Lung microvascular endothelial cell (primary cell): ENCODE measurements at regions not wholly inside any gene's neighbourhood (a gene's known extent, or its start where the extent isn't known, plus 50 kb on each side); places are given as distances from the start of the nearest gene placed in this dataset.

Source experiments
- DNase-seq, 2 donors: peaks; one replicate each; pipeline versions ENCODE4 v3.0.0 to v3.0.0-alpha.2; 2010; ENCODE audit warnings: low read depth in 2 of 2

DNA sequence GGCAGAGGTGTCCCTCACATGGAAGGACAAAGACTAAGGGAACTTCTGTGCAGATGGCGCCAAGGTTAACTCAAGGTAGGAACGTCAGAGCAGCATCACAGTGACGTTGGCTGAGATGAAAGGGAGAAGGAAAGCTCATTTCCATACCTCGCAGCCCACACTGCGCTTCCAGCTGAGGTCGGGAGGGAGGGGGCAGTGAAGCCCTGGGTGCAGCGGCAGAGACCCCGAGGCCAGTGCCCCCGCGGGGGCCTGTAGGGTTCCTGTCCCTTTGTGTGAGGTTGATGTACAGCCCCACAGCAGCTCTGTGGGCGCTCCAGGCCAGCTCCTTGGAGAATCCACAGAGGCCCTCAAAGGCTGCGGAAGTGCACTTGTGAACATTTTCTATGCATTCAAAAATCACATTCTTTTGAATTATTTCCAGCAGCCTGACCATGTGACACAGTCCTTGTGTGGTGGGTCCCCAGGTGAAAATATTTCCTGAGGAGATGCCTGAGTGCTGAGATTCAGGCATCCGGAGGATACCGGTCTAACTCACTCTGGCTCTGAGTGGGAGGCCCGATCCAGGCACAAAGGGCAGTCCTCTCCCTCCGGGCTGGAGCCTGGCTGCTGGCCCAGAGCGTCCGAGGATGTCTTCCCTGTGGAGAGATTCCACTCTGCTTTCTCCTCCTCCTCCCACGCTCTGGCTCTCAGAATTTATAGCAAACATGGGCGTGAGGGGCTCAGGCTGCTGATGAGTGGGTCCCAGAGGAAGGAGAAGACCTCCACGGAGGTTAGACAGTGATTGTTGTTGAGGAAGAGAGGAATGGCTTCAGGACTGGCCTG is 150.7 kb downstream of the ICE1 start:
- no peak for DNase-seq

DNA sequence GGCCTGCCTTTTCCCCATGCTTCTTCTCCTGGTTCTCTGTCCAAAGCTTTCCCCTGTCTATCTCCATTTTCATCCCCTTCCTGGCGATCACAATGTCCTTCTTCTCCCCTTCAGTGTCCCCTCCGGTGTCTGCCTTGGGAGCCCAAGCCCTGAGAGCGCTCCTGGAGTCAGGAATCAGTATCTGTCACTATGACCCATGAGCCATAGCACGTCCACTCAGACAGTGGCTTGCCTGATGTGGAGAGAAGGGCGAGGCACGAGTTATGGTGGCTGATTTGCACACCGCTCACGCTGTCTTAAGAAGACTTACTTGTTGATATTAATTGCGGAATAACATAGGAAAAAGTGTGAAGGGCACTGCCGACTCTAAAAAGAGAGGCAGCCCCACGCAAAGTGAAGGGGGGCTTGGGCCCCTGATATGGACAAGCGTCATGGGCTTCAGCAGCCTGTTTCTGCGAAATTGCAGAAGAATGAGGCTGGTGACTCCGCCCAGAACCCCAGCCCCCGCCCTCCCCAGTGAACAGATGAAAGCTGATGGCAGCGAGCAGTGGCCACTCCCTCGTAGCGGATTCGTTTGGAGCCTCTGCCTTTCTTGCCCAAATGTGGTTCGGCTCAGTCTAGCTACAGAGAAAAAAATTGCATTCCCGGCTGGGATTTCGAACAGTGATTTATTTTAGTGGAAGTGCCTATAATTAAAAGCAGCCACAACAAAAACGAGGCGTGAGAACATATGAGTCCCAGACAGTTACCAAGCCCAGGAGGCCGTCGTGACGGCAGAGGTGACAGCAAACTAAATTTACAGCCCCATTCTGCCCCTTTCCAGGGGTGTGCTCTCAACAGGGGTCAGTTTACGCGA is 149.8 kb downstream of the ICE1 start:
- DNase-seq: no peak

- no peak for DNase-seq
Observed at GRCh38 chr5:5570646-5571045, 148.2 kb downstream of the ICE1 start.

- DNase-seq: no peak
Observed at GRCh38 chr5:5564898-5565297, 142.4 kb downstream of the ICE1 start.

- no peak for DNase-seq
Observed at GRCh38 chr5:5560016-5560415, 137.5 kb downstream of the ICE1 start.

- no peak for DNase-seq
Observed at GRCh38 chr5:5558638-5559527, 136.4 kb downstream of the ICE1 start.

DNA sequence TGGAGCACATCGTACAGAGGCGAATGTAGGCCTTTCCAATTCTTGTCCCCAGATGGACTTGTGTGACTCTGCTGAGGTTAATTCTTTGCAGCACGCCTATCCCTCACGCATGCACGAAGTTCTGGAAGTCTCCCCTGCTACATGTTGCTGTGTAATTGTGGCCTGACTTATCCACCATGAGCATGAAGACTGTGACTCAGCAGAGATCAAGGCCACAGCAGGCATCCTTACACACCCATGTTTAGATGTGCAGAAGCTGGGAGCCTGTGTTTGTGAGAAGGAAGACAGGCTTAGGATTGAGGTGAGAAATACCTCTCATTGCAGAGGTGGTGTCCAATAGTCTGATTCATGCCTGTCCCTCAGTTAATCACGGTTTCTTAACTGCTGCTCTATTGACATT is 135.6 kb downstream of the ICE1 start:
- no peak for DNase-seq

GRCh38 chr5:5551499-5551898 is 129.0 kb downstream of the ICE1 start:
- no peak for DNase-seq

- no peak for DNase-seq
Observed at GRCh38 chr5:5546408-5546807, 123.9 kb downstream of the ICE1 start.

DNA sequence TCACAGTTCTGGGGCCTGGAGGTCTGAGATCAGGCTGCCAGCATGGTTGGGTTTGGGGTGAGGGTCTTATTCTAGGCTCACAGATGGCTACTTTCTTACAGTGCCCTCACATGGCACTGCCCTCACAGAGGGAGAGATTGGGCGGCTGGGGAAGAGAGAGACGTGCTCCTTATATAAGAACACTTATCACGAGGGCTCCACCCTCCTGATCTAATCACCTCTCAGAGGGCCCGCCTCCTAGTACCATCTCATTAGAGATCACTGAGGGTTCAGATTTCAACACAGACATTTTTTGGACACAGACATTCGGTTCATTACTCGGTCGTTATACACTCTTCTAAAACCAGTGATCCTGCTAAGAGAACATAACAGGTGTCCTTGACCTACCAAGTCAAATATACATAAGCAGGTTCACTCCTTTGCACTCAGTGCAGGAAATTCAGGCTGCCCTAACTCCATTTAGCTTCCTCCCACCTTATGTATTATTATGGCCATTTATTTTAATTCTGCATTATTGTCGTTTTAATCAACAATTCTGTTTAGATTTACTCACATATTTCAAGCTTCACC is 121.7 kb downstream of the ICE1 start:
- no peak for DNase-seq

DNA sequence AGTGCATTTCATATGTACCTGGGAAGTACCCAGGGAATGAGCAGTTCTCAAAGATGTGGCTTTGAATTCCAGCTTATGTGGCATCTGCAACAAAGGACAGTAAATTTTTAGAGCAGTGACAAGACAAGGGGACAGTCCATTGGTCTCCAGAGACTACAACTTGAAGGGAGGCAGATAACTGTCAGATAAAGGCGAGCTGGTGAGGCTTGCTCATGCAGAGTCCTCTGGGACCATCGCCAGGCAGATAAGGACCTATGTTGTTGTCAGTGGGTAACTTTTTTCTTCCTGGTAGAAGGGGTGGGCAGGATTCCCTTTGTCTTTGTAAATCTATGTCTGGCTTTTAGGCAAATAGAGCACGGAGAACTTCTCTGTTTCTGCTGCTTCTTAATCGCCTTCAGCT is 120.2 kb downstream of the ICE1 start:
- DNase-seq: no peak

DNA sequence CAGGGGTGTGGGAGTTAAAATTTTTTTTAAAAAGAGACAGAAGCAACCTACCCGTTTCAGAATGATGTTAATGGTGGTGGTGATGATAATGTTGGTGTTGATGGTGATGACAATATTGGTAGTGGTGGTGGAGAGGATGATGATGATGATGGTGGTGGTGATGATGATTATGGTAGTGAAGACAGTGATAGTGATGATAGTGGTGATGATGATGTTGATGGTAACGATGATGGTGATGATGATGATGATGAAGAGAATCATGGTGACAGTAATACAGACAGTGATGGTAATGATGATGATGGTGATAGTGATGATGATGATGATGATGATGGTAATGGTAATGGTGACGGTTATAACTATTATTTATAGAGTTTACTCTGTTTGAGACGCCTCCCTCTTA is 117.6 kb downstream of the ICE1 start:
- no peak for DNase-seq
